GM23338 (cell line): ENCODE measurements at regions not wholly inside any gene's neighbourhood (a gene's known extent, or its start where the extent isn't known, plus 50 kb on each side); places are given as distances from the start of the nearest gene placed in this dataset.

Experiments
- ATAC-seq: fragments of 200-7000 bp; cut with Tn5 transposase; 3 replicates; pipeline ENCODE4 v1.9.1; 2020
- DNase-seq: peaks from one replicate; pipeline ENCODE4 v3.0.0-alpha.2; 2015; ENCODE audit warnings: low spot score
- H2AFZ ChIP-seq: fragments of 200-600 bp; sonication (generic); 2 replicates; pipeline ENCODE4 v1.8.0; 2016; ENCODE audit warnings: antibody characterized with exemption, mild to moderate bottlenecking, moderate library complexity
- H3F3A ChIP-seq: fragments of 200-600 bp; sonication (generic); replicated peaks from 2 replicates; pipeline ENCODE4 v1.8.0; 2017; ENCODE audit warnings: antibody characterized with exemption, mixed run types, low read depth
- H3K27ac ChIP-seq: fragments of 200-600 bp; sonication (generic); 2 replicates; pipeline ENCODE4 v1.6.1; 2016; ENCODE audit warnings: low read depth
- H3K27me3 ChIP-seq: fragments of 200-600 bp; sonication (generic); 2 replicates; pipeline ENCODE4 v1.8.0; 2016; ENCODE audit warnings: mild to moderate bottlenecking, mixed run types, moderate library complexity; ENCODE audit not compliant: insufficient read depth
- H3K36me3 ChIP-seq: fragments of 200-600 bp; sonication (generic); 2 replicates; pipeline ENCODE4 v1.8.0; 2016; ENCODE audit warnings: mild to moderate bottlenecking; ENCODE audit not compliant: insufficient read depth
- H3K4me1 ChIP-seq: fragments of 200-600 bp; sonication (generic); 2 replicates; pipeline ENCODE4 v1.8.0; 2016; ENCODE audit warnings: mild to moderate bottlenecking, moderate library complexity; ENCODE audit not compliant: insufficient read depth
- H3K4me2 ChIP-seq: fragments of 200-600 bp; sonication (generic); 2 replicates; pipeline ENCODE4 v1.7.1; 2017; ENCODE audit warnings: mixed run types
- H3K4me3 ChIP-seq: fragments of 200-600 bp; sonication (generic); 2 replicates; pipeline ENCODE4 v1.6.1; 2016; ENCODE audit warnings: mixed run types
- H3K79me2 ChIP-seq: fragments of 200-600 bp; sonication (generic); replicated peaks from 2 replicates; pipeline ENCODE4 v1.8.0; 2017; ENCODE audit warnings: mild to moderate bottlenecking; ENCODE audit not compliant: insufficient read depth
- H3K9me2 ChIP-seq: fragments of 200-600 bp; sonication (generic); 2 replicates; pipeline ENCODE4 v1.8.0; 2017; ENCODE audit not compliant: insufficient read depth
- H4K20me1 ChIP-seq: fragments of 200-600 bp; sonication (generic); replicated peaks from 2 replicates; pipeline ENCODE4 v1.8.0; 2017; ENCODE audit warnings: mild to moderate bottlenecking; ENCODE audit not compliant: insufficient read depth
- H3K27ac Mint-ChIP-seq: 2 replicates; pipeline ENCODE4 v1.8.0; 2020; ENCODE audit warnings: inconsistent platforms, mild to moderate bottlenecking, moderate library complexity, mixed read lengths
- H3K27me3 Mint-ChIP-seq: 3 replicates; pipeline ENCODE4 v1.8.0; 2022; ENCODE audit warnings: low read depth, mild to moderate bottlenecking, moderate library complexity, mixed read lengths, inconsistent platforms; ENCODE audit not compliant: insufficient read depth, poor library complexity
- H3K36me3 Mint-ChIP-seq: 3 replicates; pipeline ENCODE4 v1.8.0; 2021; ENCODE audit warnings: low read depth, mild to moderate bottlenecking, inconsistent platforms, moderate library complexity, mixed read lengths
- H3K4me1 Mint-ChIP-seq: 3 replicates; pipeline ENCODE4 v1.8.0; 2020; ENCODE audit warnings: mild to moderate bottlenecking, inconsistent platforms, mixed read lengths
- H3K4me3 Mint-ChIP-seq: 3 replicates; pipeline ENCODE4 v1.8.0; 2021; ENCODE audit warnings: moderate library complexity, mild to moderate bottlenecking, inconsistent platforms, mixed read lengths
- H3K9me3 Mint-ChIP-seq: 3 replicates; pipeline ENCODE4 v1.8.0; 2020; ENCODE audit warnings: moderate library complexity, mild to moderate bottlenecking, inconsistent platforms, mixed read lengths
- ETS1 ChIP-seq: IDR thresholded peaks from 2 replicates; pipeline ENCODE4 v1.6.1; 2016; ENCODE audit warnings: antibody characterized with exemption
- EZH2 ChIP-seq: fragments of 200-600 bp; sonication (generic); IDR thresholded peaks from one replicate; pipeline ENCODE4 v1.8.0; 2017; ENCODE audit warnings: antibody characterized with exemption, mild to moderate bottlenecking, low read depth; ENCODE audit not compliant: unreplicated experiment
- JUNB ChIP-seq: IDR thresholded peaks from one replicate; pipeline ENCODE4 v1.6.1; 2016; ENCODE audit warnings: antibody characterized with exemption; ENCODE audit not compliant: unreplicated experiment
- NANOG ChIP-seq: IDR thresholded peaks from 2 replicates; pipeline ENCODE4 v1.6.1; 2016; ENCODE audit warnings: antibody characterized with exemption, borderline replicate concordance
- POLR2AphosphoS5 ChIP-seq: IDR thresholded peaks from 2 replicates; pipeline ENCODE4 v1.6.1; 2016; ENCODE audit warnings: antibody characterized with exemption, low read depth
- ZNF331 ChIP-seq: fragments of 250-450 bp; sonication (Bioruptor Pico); IDR thresholded peaks from 2 replicates; pipeline ENCODE4 v1.5.0; 2020; ENCODE audit warnings: low read depth, mild to moderate bottlenecking, moderate library complexity
- TF ChIP-seq, protein P1 (sequence below): fragments of 250-450 bp; sonication (Bioruptor Pico); IDR thresholded peaks from 2 replicates; pipeline ENCODE4 v1.5.0; 2020; ENCODE audit warnings: mild to moderate bottlenecking, moderate library complexity
- TF ChIP-seq, protein P2 (sequence below): IDR thresholded peaks from one replicate; pipeline ENCODE4 v1.6.1; 2018; ENCODE audit warnings: antibody characterized with exemption; ENCODE audit not compliant: unreplicated experiment

DNA sequence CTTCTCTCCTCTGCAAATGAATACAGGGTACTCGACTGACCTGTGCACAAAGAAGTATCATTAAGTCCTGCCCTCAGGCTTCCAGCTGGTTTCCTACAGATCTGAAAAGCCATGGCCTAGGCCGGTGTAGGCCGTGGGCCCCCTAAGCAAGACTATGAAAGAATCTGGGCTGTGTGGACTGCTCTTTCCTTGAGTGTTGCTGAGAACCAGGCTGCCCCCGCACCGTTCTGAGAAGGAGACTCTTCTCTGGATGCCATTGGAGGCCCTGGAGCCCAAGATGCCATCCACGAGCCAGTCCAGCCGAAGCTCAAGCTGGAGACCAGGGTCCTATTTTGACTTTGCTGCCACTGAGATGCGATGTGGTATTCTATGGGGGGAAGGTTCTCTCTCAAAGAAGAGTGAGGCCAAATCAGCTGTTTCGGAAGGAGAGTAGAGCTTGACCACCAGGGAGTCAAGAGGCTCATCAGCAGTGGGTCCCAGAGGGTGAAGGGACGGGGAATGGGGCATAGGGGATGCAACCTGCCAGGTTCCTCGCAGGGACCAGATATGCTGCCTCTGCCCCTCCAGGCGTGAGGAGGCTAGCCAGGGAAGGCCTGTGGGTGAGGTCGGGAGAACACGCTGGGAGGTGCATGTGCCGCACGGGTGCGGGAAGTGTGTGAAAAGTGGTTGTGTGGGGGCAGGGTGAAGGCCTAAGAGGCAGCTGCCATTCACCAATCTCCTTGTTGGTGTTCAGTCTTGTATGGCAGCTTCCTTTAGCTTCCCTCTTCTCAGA, 96.4 kb upstream of the B3GAT1 start:
- Histone ChIP-seq H3K4me1 (peaks cover 5% of the 10 kb centered on the region; the same call in 1 of the 2 replicates), H3K79me2 (no peaks in the 10 kb centered on the region), H3K4me3 (no peak overlapping the region), H3K4me2 (no peak overlapping the region), H3F3A (no peaks in the 10 kb centered on the region), H4K20me1 (no peaks in the 10 kb centered on the region), H3K27me3 (no peaks in the 10 kb centered on the region), H2AFZ (no peak overlapping the region), H3K9me2 (no peaks in the 10 kb centered on the region; the same call in 1 of the 2 replicates), H3K36me3 (no peaks in the 10 kb centered on the region), H3K27ac (no peak overlapping the region)
- DNase-seq: no peak
- Mint-ChIP-seq H3K27ac (no peak overlapping the region), H3K27me3 (peaks cover 11% of the 10 kb centered on the region), H3K36me3 (no peaks in the 10 kb centered on the region), H3K4me1 (peaks cover 14% of the 10 kb centered on the region), H3K9me3 (no peaks in the 10 kb centered on the region; the same call in 2 of the 3 replicates), H3K4me3 (no peak overlapping the region)
- TF ChIP-seq EZH2: no peak
- TF ChIP-seq JUNB: no peak
- TF ChIP-seq, protein P1, sequence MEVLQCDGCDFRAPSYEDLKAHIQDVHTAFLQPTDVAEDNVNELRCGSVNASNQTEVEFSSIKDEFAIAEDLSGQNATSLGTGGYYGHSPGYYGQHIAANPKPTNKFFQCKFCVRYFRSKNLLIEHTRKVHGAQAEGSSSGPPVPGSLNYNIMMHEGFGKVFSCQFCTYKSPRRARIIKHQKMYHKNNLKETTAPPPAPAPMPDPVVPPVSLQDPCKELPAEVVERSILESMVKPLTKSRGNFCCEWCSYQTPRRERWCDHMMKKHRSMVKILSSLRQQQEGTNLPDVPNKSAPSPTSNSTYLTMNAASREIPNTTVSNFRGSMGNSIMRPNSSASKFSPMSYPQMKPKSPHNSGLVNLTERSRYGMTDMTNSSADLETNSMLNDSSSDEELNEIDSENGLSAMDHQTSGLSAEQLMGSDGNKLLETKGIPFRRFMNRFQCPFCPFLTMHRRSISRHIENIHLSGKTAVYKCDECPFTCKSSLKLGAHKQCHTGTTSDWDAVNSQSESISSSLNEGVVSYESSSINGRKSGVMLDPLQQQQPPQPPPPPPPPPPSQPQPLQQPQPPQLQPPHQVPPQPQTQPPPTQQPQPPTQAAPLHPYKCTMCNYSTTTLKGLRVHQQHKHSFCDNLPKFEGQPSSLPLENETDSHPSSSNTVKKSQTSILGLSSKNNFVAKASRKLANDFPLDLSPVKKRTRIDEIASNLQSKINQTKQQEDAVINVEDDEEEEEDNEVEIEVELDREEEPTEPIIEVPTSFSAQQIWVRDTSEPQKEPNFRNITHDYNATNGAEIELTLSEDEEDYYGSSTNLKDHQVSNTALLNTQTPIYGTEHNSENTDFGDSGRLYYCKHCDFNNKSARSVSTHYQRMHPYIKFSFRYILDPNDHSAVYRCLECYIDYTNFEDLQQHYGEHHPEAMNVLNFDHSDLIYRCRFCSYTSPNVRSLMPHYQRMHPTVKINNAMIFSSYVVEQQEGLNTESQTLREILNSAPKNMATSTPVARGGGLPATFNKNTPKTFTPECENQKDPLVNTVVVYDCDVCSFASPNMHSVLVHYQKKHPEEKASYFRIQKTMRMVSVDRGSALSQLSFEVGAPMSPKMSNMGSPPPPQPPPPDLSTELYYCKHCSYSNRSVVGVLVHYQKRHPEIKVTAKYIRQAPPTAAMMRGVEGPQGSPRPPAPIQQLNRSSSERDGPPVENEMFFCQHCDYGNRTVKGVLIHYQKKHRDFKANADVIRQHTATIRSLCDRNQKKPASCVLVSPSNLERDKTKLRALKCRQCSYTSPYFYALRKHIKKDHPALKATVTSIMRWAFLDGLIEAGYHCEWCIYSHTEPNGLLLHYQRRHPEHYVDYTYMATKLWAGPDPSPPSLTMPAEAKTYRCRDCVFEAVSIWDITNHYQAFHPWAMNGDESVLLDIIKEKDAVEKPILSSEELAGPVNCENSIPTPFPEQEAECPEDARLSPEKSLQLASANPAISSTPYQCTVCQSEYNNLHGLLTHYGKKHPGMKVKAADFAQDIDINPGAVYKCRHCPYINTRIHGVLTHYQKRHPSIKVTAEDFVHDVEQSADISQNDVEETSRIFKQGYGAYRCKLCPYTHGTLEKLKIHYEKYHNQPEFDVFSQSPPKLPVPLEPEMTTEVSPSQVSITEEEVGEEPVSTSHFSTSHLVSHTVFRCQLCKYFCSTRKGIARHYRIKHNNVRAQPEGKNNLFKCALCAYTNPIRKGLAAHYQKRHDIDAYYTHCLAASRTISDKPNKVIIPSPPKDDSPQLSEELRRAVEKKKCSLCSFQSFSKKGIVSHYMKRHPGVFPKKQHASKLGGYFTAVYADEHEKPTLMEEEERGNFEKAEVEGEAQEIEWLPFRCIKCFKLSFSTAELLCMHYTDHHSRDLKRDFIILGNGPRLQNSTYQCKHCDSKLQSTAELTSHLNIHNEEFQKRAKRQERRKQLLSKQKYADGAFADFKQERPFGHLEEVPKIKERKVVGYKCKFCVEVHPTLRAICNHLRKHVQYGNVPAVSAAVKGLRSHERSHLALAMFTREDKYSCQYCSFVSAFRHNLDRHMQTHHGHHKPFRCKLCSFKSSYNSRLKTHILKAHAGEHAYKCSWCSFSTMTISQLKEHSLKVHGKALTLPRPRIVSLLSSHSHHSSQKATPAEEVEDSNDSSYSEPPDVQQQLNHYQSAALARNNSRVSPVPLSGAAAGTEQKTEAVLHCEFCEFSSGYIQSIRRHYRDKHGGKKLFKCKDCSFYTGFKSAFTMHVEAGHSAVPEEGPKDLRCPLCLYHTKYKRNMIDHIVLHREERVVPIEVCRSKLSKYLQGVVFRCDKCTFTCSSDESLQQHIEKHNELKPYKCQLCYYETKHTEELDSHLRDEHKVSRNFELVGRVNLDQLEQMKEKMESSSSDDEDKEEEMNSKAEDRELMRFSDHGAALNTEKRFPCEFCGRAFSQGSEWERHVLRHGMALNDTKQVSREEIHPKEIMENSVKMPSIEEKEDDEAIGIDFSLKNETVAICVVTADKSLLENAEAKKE (CRISPR knock-in tag): no peak
- no peak for ATAC-seq

- Histone ChIP-seq H3K4me3 (no peak overlapping the region), H3K4me1 (peaks cover 14% of the 10 kb centered on the region), H3K27ac (no peak overlapping the region), H3K36me3 (no peaks in the 10 kb centered on the region), H4K20me1 (no peaks in the 10 kb centered on the region), H3K27me3 (no peaks in the 10 kb centered on the region), H3K9me2 (no peaks in the 10 kb centered on the region), H2AFZ (no peak overlapping the region), H3K79me2 (no peaks in the 10 kb centered on the region), H3K4me2 (no peak overlapping the region), H3F3A (no peaks in the 10 kb centered on the region)
- H3K27me3 Mint-ChIP-seq: peaks cover 10% of the 10 kb centered on the region
- ATAC-seq (no peak), DNase-seq (no peak)
- no peak overlapping the region for H3K27ac Mint-ChIP-seq
- no peak overlapping the region for H3K4me3 Mint-ChIP-seq
- peaks cover 29% of the 10 kb centered on the region for H3K4me1 Mint-ChIP-seq
- H3K9me3 Mint-ChIP-seq: no peaks in the 10 kb centered on the region; the same call in 2 of the 3 replicates
- no peaks in the 10 kb centered on the region for H3K36me3 Mint-ChIP-seq
- TF ChIP-seq ZNF331 (CRISPR knock-in tag): no peak
- no peak for TF ChIP-seq ETS1
- TF ChIP-seq, protein P2, sequence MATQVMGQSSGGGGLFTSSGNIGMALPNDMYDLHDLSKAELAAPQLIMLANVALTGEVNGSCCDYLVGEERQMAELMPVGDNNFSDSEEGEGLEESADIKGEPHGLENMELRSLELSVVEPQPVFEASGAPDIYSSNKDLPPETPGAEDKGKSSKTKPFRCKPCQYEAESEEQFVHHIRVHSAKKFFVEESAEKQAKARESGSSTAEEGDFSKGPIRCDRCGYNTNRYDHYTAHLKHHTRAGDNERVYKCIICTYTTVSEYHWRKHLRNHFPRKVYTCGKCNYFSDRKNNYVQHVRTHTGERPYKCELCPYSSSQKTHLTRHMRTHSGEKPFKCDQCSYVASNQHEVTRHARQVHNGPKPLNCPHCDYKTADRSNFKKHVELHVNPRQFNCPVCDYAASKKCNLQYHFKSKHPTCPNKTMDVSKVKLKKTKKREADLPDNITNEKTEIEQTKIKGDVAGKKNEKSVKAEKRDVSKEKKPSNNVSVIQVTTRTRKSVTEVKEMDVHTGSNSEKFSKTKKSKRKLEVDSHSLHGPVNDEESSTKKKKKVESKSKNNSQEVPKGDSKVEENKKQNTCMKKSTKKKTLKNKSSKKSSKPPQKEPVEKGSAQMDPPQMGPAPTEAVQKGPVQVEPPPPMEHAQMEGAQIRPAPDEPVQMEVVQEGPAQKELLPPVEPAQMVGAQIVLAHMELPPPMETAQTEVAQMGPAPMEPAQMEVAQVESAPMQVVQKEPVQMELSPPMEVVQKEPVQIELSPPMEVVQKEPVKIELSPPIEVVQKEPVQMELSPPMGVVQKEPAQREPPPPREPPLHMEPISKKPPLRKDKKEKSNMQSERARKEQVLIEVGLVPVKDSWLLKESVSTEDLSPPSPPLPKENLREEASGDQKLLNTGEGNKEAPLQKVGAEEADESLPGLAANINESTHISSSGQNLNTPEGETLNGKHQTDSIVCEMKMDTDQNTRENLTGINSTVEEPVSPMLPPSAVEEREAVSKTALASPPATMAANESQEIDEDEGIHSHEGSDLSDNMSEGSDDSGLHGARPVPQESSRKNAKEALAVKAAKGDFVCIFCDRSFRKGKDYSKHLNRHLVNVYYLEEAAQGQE: no peak
- TF ChIP-seq POLR2AphosphoS5: no peak
- TF ChIP-seq NANOG: no peak
- TF ChIP-seq EZH2: no peak
Observed at GRCh38 chr11:134506046-134506445, 94.0 kb upstream of the B3GAT1 start.
